ENCODE measurements at regions not wholly inside any gene's neighbourhood (a gene's known extent, or its start where the extent isn't known, plus 50 kb on each side); places are given as distances from the start of the nearest gene placed in this dataset.

- TF ChIP-seq CTCF (IDR thresholded peaks at IDR 0.05) (no peak), POLR2AphosphoS5 (IDR thresholded peaks at IDR 0.05) (no peak)
These were observed 94.7 kb upstream of the ZNF618 start for GRCh38 chr9:113781381-113781780.
